ENCODE measurements at regions not wholly inside any gene's neighbourhood (a gene's known extent, or its start where the extent isn't known, plus 50 kb on each side); places are given as distances from the start of the nearest gene placed in this dataset.

DNA sequence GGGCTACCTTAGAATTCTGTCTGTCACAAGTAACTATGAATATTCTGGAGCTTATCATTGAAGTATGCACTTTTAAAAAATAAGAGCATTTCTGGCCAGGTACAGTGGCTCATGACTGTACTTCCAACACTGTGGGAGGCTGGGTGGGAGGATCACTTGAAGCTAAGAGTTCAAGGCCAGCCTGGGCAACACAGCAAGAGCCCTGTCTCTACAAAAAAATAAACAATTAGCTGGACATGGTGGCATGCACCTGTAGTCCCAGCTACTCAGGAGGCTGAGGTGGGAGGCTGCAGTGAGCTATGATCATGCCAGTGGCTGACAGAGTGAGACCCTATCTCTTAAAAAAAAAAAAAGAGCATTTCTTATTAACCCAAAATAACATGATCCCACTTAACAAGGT is 60.0 kb upstream of the BRD7 start:
- no peaks in the 10 kb centered on the region for H3K4me1 ChIP-seq
- ChIA-PET CTCF (no interaction called here), POLR2A (no interaction called here)
- no peaks in the 10 kb centered on the region for H3K9me3 ChIP-seq
- DNase-seq (ENCODE audit: low read depth in 1 of 2, low spot score in 1 of 2) (no peak), ATAC-seq (no peak), FAIRE-seq (no peak)
- TF ChIP-seq CBX8 (IDR thresholded peaks at IDR 0.05) (no peak), CEBPB (IDR thresholded peaks at IDR 0.05) (no peak), MAFK (IDR thresholded peaks at IDR 0.05; ENCODE audit: partially characterized antibody) (no peak), ELK1 (IDR thresholded peaks at IDR 0.05; ENCODE audit: low read depth, low read length) (no peak), NPAS2 (CRISPR knock-in tag; IDR thresholded peaks at IDR 0.05; ENCODE audit: borderline replicate concordance) (no peak), GATA3 (IDR thresholded peaks at IDR 0.05; ENCODE audit: borderline replicate concordance) (no peak), TP53 (CRISPR knock-in tag; IDR thresholded peaks at IDR 0.05) (no peak), FOXS1 (CRISPR knock-in tag; IDR thresholded peaks at IDR 0.05) (no peak), ATOH8 (CRISPR knock-in tag; IDR thresholded peaks at IDR 0.05; ENCODE audit: low read depth) (no peak), EHMT2 (IDR thresholded peaks at IDR 0.05; ENCODE audit: low read depth) (no peak), HEYL (CRISPR knock-in tag; IDR thresholded peaks at IDR 0.05) (no peak), HOXA7 (CRISPR knock-in tag; IDR thresholded peaks at IDR 0.05) (no peak), NR3C1 (IDR thresholded peaks at IDR 0.05) (no peak), MAZ (IDR thresholded peaks at IDR 0.05; ENCODE audit: borderline replicate concordance, low read depth, low read length) (no peak), REST (IDR thresholded peaks at IDR 0.05) (no peak), RCOR1 (IDR thresholded peaks at IDR 0.05; ENCODE audit: low read depth, low read length) (no peak), BCL3 (IDR thresholded peaks at IDR 0.05) (no peak)
- H3K4me2 ChIP-seq, result no peak overlapping the region
- no peak overlapping the region for H3K4me3 ChIP-seq
- no peak overlapping the region for H3K27ac ChIP-seq

- WGBS (ENCODE audit: missing lambda C conversion rate), result 16% methylated on average over 2 of the region's 2 CpGs
- ATAC-seq, result no peak
- Histone ChIP-seq H3K9me3 (no peaks in the 10 kb centered on the region), H3K4me2 (no peak overlapping the region), H3K27ac (no peak overlapping the region), H3K4me3 (no peak overlapping the region), H3K4me1 (no peaks in the 10 kb centered on the region)
- ChIA-PET CTCF (no interaction called here), POLR2A (no interaction called here)
- no peak for DNase-seq (ENCODE audit: low read depth in 1 of 2, low spot score in 1 of 2)
- no peak for TF ChIP-seq HOXB13 (CRISPR knock-in tag; IDR thresholded peaks at IDR 0.05; ENCODE audit: low read depth)
- TF ChIP-seq NPAS2 (CRISPR knock-in tag; IDR thresholded peaks at IDR 0.05; ENCODE audit: borderline replicate concordance), result no peak
- TF ChIP-seq HOXA7 (CRISPR knock-in tag; IDR thresholded peaks at IDR 0.05), result no peak
- TF ChIP-seq CHD2 (IDR thresholded peaks at IDR 0.05; ENCODE audit: low read length, partially characterized antibody), result no peak
- no peak for TF ChIP-seq FOXS1 (CRISPR knock-in tag; IDR thresholded peaks at IDR 0.05)
- no peak for TF ChIP-seq REST (IDR thresholded peaks at IDR 0.05)
- TF ChIP-seq CBX8 (IDR thresholded peaks at IDR 0.05), result no peak
- no peak for TF ChIP-seq CBX2 (IDR thresholded peaks at IDR 0.05; ENCODE audit: borderline replicate concordance, low read depth)
- TF ChIP-seq RNF2 (IDR thresholded peaks at IDR 0.05; ENCODE audit: borderline replicate concordance, low read depth), result no peak
- TF ChIP-seq ZC3H11A (IDR thresholded peaks at IDR 0.05), result no peak
- no peak for TF ChIP-seq NR3C1 (IDR thresholded peaks at IDR 0.05)
- no peak for TF ChIP-seq FOSL2 (IDR thresholded peaks at IDR 0.05)
- TF ChIP-seq FOSL2 (CRISPR knock-in tag; IDR thresholded peaks at IDR 0.05), result no peak
- TF ChIP-seq USF2 (IDR thresholded peaks at IDR 0.05), result no peak
- TF ChIP-seq POLR2A (IDR thresholded peaks at IDR 0.05; ENCODE audit: low read length), result no peak
- TF ChIP-seq HDAC2 (IDR thresholded peaks at IDR 0.05), result no peak
- TF ChIP-seq RCOR1 (IDR thresholded peaks at IDR 0.05; ENCODE audit: low read depth, low read length), result no peak
- FAIRE-seq, result no peak
Measured at GRCh38 chr16:50428116-50428515, 59.3 kb upstream of the BRD7 start.
